Upper lobe of left lung (tissue), 6 donors: ENCODE measurements at regions not wholly inside any gene's neighbourhood (a gene's known extent, or its start where the extent isn't known, plus 50 kb on each side); places are given as distances from the start of the nearest gene placed in this dataset.
A peak's percentile ranks its signal among the peaks of the same experiment; 100 is the strongest.

Source experiments
- ATAC-seq, 2 donors: fragments of 200-7000 bp; cut with Tn5 transposase; one replicate each; pipeline ENCODE4 v1.9.1; 2022; ENCODE audit warnings: mild to moderate bottlenecking in 2 of 2, moderate library complexity in 2 of 2; ENCODE audit not compliant: low FRiP score in 2 of 2
- DNase-seq, 2 donors: peaks; one replicate each; pipeline ENCODE4 v3.0.0-alpha.2; 2019 to 2020
- H3K27ac ChIP-seq, 4 donors: fragments of 200-600 bp; sonication (generic); one replicate each; pipeline ENCODE4 v1.5.1; 2016 to 2019
- H3K27me3 ChIP-seq, 4 donors: fragments of 200-600 bp; sonication (generic); one replicate each; pipeline ENCODE4 v1.5.1; 2017 to 2019
- H3K36me3 ChIP-seq, 4 donors: fragments of 200-600 bp; sonication (generic); one replicate each; pipeline ENCODE4 v1.5.1; 2016 to 2019
- H3K4me1 ChIP-seq, 4 donors: fragments of 200-600 bp; sonication (generic); one replicate each; pipeline ENCODE4 v1.5.1; 2018 to 2019
- H3K4me3 ChIP-seq, 4 donors: fragments of 200-600 bp; sonication (generic); one replicate each; pipeline ENCODE4 v1.5.1; 2017 to 2019; ENCODE audit warnings: mild to moderate bottlenecking in 2 of 4, moderate library complexity in 1 of 4
- H3K9me3 ChIP-seq, 4 donors: fragments of 200-600 bp; sonication (generic); one replicate each; pipeline ENCODE4 v1.5.1; 2018 to 2019
- EP300 ChIP-seq, 4 donors: sonication (generic); formaldehyde crosslinking; IDR thresholded peaks; one replicate each; pipeline ENCODE4 v1.5.1; 2017; ENCODE audit warnings: antibody characterized with exemption in 4 of 4, control low read depth in 2 of 4
- POLR2A ChIP-seq, 4 donors: fragments of 450-650 bp; IDR thresholded peaks; one replicate each; pipeline ENCODE4 v1.5.1; 2016 to 2017; ENCODE audit warnings: antibody characterized with exemption in 4 of 4, mild to moderate bottlenecking in 2 of 4
- POLR2AphosphoS5 ChIP-seq, 2 donors: sonication (generic); formaldehyde crosslinking; IDR thresholded peaks; one replicate each; pipeline ENCODE4 v1.5.1; 2017; ENCODE audit warnings: antibody characterized with exemption in 2 of 2
- WGBS, 2 donors: methylation state at CpG; one replicate each; pipeline ENCODE4 v1.1.5; 2017 to 2018; 5-methylcytosine and 5-hydroxymethylcytosine counted together
- TF ChIP-seq, protein P1 (sequence below), 6 experiments: fragments of 450-650 bp in 4 of 6; fragments of 200-600 bp in 2 of 6; sonication (generic) in 2 of 6; IDR thresholded peaks; one replicate each; pipeline ENCODE4 v1.5.1; 2016 to 2019; ENCODE audit warnings: antibody characterized with exemption in 6 of 6
- donor health status: DM: no; HTN: no; CAD: no; lungs with moderate emphysema.
- donor health status: DM: no; HTN: yes; CAD: no; lungs with severe emphysema.

DNA sequence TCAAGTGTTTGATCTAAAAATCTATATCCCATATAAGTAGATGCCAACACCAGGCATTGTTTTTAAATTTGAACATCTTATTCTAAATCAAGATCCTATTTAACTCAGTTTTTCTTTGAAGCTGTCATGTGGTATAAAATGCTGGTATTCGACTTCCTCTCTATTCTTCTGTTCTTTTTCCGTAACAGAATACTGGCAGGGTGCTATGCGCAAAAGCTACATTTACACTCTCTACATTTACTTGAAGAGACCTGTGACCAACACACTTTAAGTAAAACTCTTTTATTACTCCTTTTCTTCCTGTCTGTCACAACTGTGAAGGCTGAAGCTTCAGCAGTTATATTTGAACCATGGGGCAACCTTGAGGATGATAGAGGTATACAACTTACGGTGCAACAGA, 612.8 kb downstream of the C4orf33 start:
- TF ChIP-seq POLR2AphosphoS5 (IDR thresholded peaks at IDR 0.05) (no peak), EP300 (IDR thresholded peaks at IDR 0.05) (no peak), POLR2A (IDR thresholded peaks at IDR 0.05) (no peak)
- TF ChIP-seq, protein P1, sequence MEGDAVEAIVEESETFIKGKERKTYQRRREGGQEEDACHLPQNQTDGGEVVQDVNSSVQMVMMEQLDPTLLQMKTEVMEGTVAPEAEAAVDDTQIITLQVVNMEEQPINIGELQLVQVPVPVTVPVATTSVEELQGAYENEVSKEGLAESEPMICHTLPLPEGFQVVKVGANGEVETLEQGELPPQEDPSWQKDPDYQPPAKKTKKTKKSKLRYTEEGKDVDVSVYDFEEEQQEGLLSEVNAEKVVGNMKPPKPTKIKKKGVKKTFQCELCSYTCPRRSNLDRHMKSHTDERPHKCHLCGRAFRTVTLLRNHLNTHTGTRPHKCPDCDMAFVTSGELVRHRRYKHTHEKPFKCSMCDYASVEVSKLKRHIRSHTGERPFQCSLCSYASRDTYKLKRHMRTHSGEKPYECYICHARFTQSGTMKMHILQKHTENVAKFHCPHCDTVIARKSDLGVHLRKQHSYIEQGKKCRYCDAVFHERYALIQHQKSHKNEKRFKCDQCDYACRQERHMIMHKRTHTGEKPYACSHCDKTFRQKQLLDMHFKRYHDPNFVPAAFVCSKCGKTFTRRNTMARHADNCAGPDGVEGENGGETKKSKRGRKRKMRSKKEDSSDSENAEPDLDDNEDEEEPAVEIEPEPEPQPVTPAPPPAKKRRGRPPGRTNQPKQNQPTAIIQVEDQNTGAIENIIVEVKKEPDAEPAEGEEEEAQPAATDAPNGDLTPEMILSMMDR (IDR thresholded peaks at IDR 0.05), result no peak
- 86 to 88% methylated on average over 4 of the region's 4 CpGs for WGBS, 2 donors
- DNase-seq, result no peak

DNA sequence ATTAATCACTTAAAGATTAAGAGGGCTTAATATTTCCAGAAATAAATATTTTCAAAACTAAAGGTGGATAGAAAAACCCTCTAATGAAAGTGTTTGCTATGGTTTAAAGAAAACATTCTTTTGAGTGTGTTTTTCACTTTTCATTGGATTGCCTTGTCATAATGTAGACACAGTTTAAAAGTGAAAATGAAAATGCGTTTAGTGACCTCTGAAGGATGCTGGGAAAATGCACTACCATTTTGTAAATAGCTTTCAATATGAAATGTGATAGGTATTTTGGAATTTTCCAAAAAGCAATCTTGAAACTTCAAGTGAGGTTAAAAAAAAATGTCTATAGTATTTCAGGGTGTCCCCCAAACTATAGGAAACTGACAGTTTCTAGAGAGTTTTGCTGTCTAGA, 642.2 kb downstream of the C4orf33 start:
- H3K36me3 ChIP-seq, result no peaks in the 10 kb centered on the region
- DNase-seq, result no peak
- 75 to 90% methylated on average over 1 of the region's 1 CpG for WGBS, 2 donors

More for the DNA sequence above, 612.8 kb downstream of the C4orf33 start:
- no peak overlapping the region for H3K4me3 ChIP-seq
- no peaks in the 10 kb centered on the region for H3K4me1 ChIP-seq
- no peaks in the 10 kb centered on the region for H3K9me3 ChIP-seq
- no peaks in the 10 kb centered on the region for H3K27me3 ChIP-seq
- no peaks in the 10 kb centered on the region for H3K36me3 ChIP-seq
- H3K27ac ChIP-seq, result no peak overlapping the region
- no peak for ATAC-seq

DNA sequence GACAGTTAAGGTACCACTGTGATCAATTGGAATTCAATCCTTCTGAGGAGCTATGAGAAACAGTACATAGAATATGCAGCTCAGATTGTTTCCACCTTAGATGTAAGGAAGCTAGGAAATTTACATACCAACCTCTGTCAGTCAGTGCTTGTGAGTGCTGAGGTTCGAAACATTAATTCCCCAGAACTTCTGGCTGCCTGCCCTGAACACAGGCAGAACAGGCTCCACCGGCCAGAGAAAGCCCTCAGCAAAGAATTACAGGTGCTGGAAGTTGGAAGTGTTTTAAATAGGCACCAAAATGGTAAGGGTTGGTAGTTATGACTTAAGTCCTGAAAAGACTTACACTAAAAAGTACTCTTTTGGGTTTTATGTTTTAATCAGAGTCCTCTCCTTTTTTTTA, 651.8 kb downstream of the C4orf33 start:
- Histone ChIP-seq H3K9me3 (no peaks in the 10 kb centered on the region), H3K4me3 (no peak overlapping the region), H3K27ac (no peak overlapping the region), H3K36me3 (no peaks in the 10 kb centered on the region), H3K27me3 (no peaks in the 10 kb centered on the region), H3K4me1 (no peaks in the 10 kb centered on the region)
- WGBS, 2 donors, result 28 to 45% methylated on average over 2 of the region's 2 CpGs
- DNase-seq (peak in 1 of 2 donors; percentile 25), ATAC-seq (no peak)
- TF ChIP-seq POLR2A (IDR thresholded peaks at IDR 0.05) (no peak), EP300 (IDR thresholded peaks at IDR 0.05) (no peak), POLR2AphosphoS5 (IDR thresholded peaks at IDR 0.05) (no peak)
- TF ChIP-seq, protein P1 (IDR thresholded peaks at IDR 0.05), result no peak

More for the DNA sequence above, 642.2 kb downstream of the C4orf33 start:
- H3K4me3 ChIP-seq, result no peak overlapping the region
- no peak for ATAC-seq
- H3K27me3 ChIP-seq, result no peaks in the 10 kb centered on the region
- H3K9me3 ChIP-seq, result no peaks in the 10 kb centered on the region
- H3K27ac ChIP-seq, result no peak overlapping the region
- H3K4me1 ChIP-seq, result no peaks in the 10 kb centered on the region
- TF ChIP-seq POLR2AphosphoS5 (IDR thresholded peaks at IDR 0.05) (no peak), POLR2A (IDR thresholded peaks at IDR 0.05) (no peak), EP300 (IDR thresholded peaks at IDR 0.05) (no peak)
- TF ChIP-seq, protein P1 (IDR thresholded peaks at IDR 0.05), result no peak

DNA sequence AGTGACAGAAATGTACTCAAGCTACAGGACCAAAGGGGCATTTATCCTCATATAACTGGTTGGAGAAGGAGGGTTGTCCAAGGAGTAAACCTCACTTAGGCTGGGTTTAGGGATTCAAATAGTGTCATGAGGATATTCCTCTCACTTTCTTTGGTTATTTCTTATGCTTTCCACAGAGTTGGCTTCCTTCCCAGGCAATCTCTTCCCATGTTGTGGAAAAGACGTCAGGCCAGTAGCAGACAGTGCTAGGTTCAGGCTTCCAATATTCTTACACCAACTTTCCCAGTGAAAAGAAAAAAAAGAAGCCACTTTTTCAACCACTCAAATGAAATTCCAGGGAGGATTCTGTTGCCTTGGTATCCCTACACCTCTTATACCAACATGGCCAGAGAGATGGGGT, 653.0 kb downstream of the C4orf33 start:
- no peaks in the 10 kb centered on the region for H3K36me3 ChIP-seq
- ATAC-seq (no peak), DNase-seq (no peak)
- H3K27me3 ChIP-seq, result no peaks in the 10 kb centered on the region
- no peak overlapping the region for H3K27ac ChIP-seq
- H3K4me1 ChIP-seq, result no peaks in the 10 kb centered on the region
- no peaks in the 10 kb centered on the region for H3K9me3 ChIP-seq
- WGBS, 2 donors, result 38 to 62% methylated on average over 1 of the region's 1 CpG
- TF ChIP-seq EP300 (IDR thresholded peaks at IDR 0.05), result no peak
- TF ChIP-seq, protein P1 (IDR thresholded peaks at IDR 0.05), result no peak
- no peak for TF ChIP-seq POLR2A (IDR thresholded peaks at IDR 0.05)
- no peak for TF ChIP-seq POLR2AphosphoS5 (IDR thresholded peaks at IDR 0.05)
- H3K4me3 ChIP-seq, result no peak overlapping the region

DNA sequence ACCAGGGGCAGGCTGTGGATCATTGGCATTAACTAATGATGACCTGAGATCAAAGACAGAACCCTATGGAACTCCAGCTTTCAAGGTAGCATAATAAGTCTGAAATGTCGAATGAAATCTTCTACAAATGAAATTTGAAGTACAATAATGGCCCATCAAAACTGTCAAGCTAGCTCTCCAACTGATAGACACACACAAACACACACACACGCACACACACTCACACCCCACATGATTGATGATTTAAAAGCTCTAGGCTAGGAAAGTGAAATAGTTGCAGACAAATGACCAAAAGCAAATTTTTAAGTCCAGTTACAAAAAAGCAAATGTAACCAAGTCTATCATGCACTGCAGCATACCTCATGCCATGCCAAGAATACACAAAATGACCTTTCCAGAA, 655.7 kb downstream of the C4orf33 start:
- 69 to 76% methylated on average over 2 of the region's 2 CpGs for WGBS, 2 donors
- H3K4me3 ChIP-seq, result no peak overlapping the region
- no peaks in the 10 kb centered on the region for H3K36me3 ChIP-seq
- no peaks in the 10 kb centered on the region for H3K4me1 ChIP-seq
- H3K9me3 ChIP-seq, result no peaks in the 10 kb centered on the region
- no peak for DNase-seq
- TF ChIP-seq, protein P1 (IDR thresholded peaks at IDR 0.05), result no peak
- no peak for TF ChIP-seq POLR2A (IDR thresholded peaks at IDR 0.05)
- TF ChIP-seq EP300 (IDR thresholded peaks at IDR 0.05), result no peak
- H3K27ac ChIP-seq, result no peak overlapping the region
- ATAC-seq, result no peak
- H3K27me3 ChIP-seq, result no peaks in the 10 kb centered on the region
